OCI-LY3 (cell line): ENCODE measurements at regions not wholly inside any gene's neighbourhood (a gene's known extent, or its start where the extent isn't known, plus 50 kb on each side); places are given as distances from the start of the nearest gene placed in this dataset.

Experiments
- H2AFZ ChIP-seq: fragments of 200-600, 300-600 bp; shearing (Covaris generic); 2 replicates; pipeline ENCODE4 v1.6.0; 2014; ENCODE audit warnings: antibody characterized with exemption, low read depth, low read length
- H3K27ac ChIP-seq: fragments of 200-600, 300-600 bp; sonication (generic); 2 replicates; pipeline ENCODE4 v1.5.1; 2014; ENCODE audit warnings: mild to moderate bottlenecking, low read length, moderate library complexity, mixed read lengths
- H3K27me3 ChIP-seq: fragments of 200-600, 300-600 bp; sonication (generic); 2 replicates; pipeline ENCODE4 v1.6.1; 2014; ENCODE audit warnings: low read depth, low read length, mixed read lengths
- H3K36me3 ChIP-seq: fragments of 200-600, 300-600 bp; sonication (generic); replicated peaks from 2 replicates; pipeline ENCODE3; 2014; ENCODE audit warnings: low read depth, low read length, mixed read lengths
- H3K4me1 ChIP-seq: fragments of 300-600, 200-600 bp; sonication (generic); 2 replicates; pipeline ENCODE4 v1.6.1; 2014; ENCODE audit warnings: low read length, mixed read lengths
- H3K4me2 ChIP-seq: fragments of 200-600, 300-600 bp; sonication (generic); 2 replicates; pipeline ENCODE4 v1.6.1; 2014; ENCODE audit warnings: low read length, mixed read lengths
- H3K4me3 ChIP-seq: fragments of 300-600, 200-600 bp; sonication (generic); 2 replicates; pipeline ENCODE4 v1.5.1; 2014; ENCODE audit warnings: antibody characterized with exemption, mild to moderate bottlenecking, low read length, moderate library complexity
- H3K79me2 ChIP-seq: fragments of 300-600, 200-600 bp; shearing (Covaris generic); 2 replicates; pipeline ENCODE4 v1.6.1; 2014; ENCODE audit warnings: mild to moderate bottlenecking, low read length, mixed read lengths
- H3K9ac ChIP-seq: fragments of 300-600, 200-600 bp; shearing (Covaris generic); 2 replicates; pipeline ENCODE4 v1.6.0; 2014; ENCODE audit warnings: mild to moderate bottlenecking, low read length, moderate library complexity
- H3K9me3 ChIP-seq: fragments of 200-600, 300-600 bp; shearing (Covaris generic); 2 replicates; pipeline ENCODE4 v1.6.1; 2014; ENCODE audit warnings: low read length, mixed read lengths; ENCODE audit not compliant: insufficient read depth
- H4K20me1 ChIP-seq: fragments of 200-600, 300-600 bp; sonication (generic); 2 replicates; pipeline ENCODE4 v1.6.1; 2016; ENCODE audit warnings: low read length, mixed read lengths; ENCODE audit not compliant: insufficient read depth
- EZH2phosphoT487 ChIP-seq: fragments of 200-600 bp; shearing (Covaris generic); IDR thresholded peaks from 2 replicates; pipeline ENCODE4 v1.6.1; 2018; ENCODE audit warnings: antibody characterized with exemption, mixed run types, low read depth
- TF ChIP-seq, protein P1 (sequence below): fragments of 200-600, 300-600 bp; sonication (generic); IDR thresholded peaks from 2 replicates; pipeline ENCODE4 v1.5.1; 2014; ENCODE audit warnings: antibody characterized with exemption, low read length, low read depth

DNA sequence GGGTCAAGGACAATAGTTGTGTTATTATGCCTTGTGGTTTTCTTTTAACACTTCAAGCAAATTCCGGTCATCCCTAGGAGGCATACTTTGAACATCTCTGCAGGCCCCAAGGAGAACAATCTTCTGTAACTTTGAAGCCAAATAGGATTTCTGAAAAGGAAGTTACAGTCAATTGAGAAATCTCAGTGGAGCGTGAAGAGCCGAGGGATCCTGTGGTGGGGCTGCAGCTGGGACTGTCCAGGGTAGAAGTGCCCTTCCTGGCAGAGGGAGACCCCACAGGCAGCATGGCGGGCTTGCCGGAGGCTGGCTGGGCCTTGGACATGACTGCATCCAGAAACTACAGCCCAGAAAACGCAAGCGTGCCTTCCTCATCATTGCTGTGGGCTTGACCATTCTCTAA lies 179.7 kb downstream of the PTPN20 start:
- Histone ChIP-seq H3K36me3 (no peaks in the 10 kb centered on the region), H3K4me3 (no peak overlapping the region), H4K20me1 (no peaks in the 10 kb centered on the region), H3K4me2 (no peak overlapping the region), H3K79me2 (no peaks in the 10 kb centered on the region), H3K9ac (no peak overlapping the region), H3K4me1 (peaks cover 7% of the 10 kb centered on the region), H3K9me3 (no peaks in the 10 kb centered on the region), H3K27me3 (no peaks in the 10 kb centered on the region), H2AFZ (no peak overlapping the region), H3K27ac (no peak overlapping the region)
- TF ChIP-seq, protein P1, sequence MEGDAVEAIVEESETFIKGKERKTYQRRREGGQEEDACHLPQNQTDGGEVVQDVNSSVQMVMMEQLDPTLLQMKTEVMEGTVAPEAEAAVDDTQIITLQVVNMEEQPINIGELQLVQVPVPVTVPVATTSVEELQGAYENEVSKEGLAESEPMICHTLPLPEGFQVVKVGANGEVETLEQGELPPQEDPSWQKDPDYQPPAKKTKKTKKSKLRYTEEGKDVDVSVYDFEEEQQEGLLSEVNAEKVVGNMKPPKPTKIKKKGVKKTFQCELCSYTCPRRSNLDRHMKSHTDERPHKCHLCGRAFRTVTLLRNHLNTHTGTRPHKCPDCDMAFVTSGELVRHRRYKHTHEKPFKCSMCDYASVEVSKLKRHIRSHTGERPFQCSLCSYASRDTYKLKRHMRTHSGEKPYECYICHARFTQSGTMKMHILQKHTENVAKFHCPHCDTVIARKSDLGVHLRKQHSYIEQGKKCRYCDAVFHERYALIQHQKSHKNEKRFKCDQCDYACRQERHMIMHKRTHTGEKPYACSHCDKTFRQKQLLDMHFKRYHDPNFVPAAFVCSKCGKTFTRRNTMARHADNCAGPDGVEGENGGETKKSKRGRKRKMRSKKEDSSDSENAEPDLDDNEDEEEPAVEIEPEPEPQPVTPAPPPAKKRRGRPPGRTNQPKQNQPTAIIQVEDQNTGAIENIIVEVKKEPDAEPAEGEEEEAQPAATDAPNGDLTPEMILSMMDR, result no peak
- no peak for TF ChIP-seq EZH2phosphoT487

DNA sequence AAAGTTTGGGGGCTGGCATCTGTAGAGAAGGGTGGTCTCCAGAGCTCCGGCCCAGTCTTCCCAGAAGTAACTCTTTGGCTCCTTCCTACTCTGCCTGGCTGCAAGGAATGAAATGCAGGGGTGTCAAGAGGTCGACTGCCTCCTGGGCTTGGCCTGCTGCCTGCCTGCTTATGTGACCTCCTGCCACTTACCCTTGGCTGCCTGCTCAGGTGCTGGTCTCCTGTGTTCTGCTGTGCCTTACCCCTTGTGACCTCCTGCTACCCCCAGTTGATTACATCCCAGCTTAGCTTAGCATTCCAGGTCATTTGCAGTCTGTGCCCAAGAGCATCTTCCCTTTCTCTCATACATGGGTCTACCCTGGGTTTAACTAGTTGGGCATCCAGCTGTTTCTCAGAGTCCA lies 180.2 kb downstream of the PTPN20 start:
- peaks cover 7% of the 10 kb centered on the region for H3K4me1 ChIP-seq
- H3K27ac ChIP-seq, result no peak overlapping the region
- no peak overlapping the region for H3K4me2 ChIP-seq
- H3K9ac ChIP-seq, result no peak overlapping the region
- H3K4me3 ChIP-seq, result no peak overlapping the region
- H2AFZ ChIP-seq, result no peak overlapping the region
- TF ChIP-seq, protein P1, result no peak
- no peak for TF ChIP-seq EZH2phosphoT487
- H3K27me3 ChIP-seq, result no peaks in the 10 kb centered on the region
- no peaks in the 10 kb centered on the region for H4K20me1 ChIP-seq
- no peaks in the 10 kb centered on the region for H3K79me2 ChIP-seq
- no peaks in the 10 kb centered on the region for H3K36me3 ChIP-seq
- no peaks in the 10 kb centered on the region for H3K9me3 ChIP-seq

DNA sequence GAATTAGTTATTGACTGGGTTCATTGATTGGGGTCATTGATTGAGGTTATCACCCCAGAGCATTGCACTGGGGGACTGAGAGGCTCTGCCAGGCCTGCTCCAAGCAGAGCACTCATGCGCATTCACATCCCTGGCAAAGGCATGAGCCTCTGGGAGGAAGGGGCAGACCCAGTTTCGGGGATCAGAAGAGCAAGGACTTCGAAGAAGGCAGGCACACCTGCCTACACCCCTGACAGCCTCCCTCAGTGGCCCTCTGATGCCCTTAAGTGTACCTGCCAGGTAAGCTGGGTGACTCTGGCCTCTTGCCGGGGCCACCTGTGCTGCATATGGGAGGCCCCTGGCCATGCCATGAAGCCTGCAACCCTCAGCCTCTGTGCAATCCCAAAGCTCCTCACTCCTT lies 181.1 kb downstream of the PTPN20 start:
- no peak overlapping the region for H3K4me2 ChIP-seq
- no peaks in the 10 kb centered on the region for H3K36me3 ChIP-seq
- TF ChIP-seq EZH2phosphoT487, result no peak
- TF ChIP-seq, protein P1, result no peak
- no peak overlapping the region for H3K9ac ChIP-seq
- H3K4me1 ChIP-seq, result peaks cover 7% of the 10 kb centered on the region
- no peaks in the 10 kb centered on the region for H4K20me1 ChIP-seq
- H3K27me3 ChIP-seq, result no peaks in the 10 kb centered on the region
- no peak overlapping the region for H3K4me3 ChIP-seq
- H3K27ac ChIP-seq, result no peak overlapping the region
- no peaks in the 10 kb centered on the region for H3K79me2 ChIP-seq
- no peaks in the 10 kb centered on the region for H3K9me3 ChIP-seq
- H2AFZ ChIP-seq, result no peak overlapping the region

DNA sequence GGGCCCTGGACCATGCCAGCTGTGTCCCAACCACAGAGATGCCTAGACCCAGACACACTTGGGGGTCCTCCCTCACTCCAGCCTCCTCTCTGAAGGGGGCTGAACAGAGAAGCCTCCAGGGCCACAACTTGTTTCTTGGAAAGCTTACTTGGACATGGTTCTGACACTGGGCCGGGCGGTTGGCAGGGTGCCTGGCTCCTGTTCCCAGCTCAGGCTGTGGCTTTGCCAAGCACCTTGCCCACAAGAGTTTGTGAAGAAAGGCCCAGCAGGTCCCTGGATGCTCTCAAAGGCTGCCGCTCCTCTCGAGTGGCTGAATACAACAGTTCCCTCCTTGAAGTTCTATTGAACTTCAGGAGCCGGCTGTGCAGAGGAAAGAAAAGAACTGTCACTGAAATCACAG lies 181.6 kb downstream of the PTPN20 start:
- H3K27me3 ChIP-seq, result no peaks in the 10 kb centered on the region
- TF ChIP-seq, protein P1, result no peak
- TF ChIP-seq EZH2phosphoT487, result no peak
- H3K36me3 ChIP-seq, result no peaks in the 10 kb centered on the region
- H3K27ac ChIP-seq, result no peak overlapping the region
- peaks cover 7% of the 10 kb centered on the region for H3K4me1 ChIP-seq
- H3K9me3 ChIP-seq, result no peaks in the 10 kb centered on the region
- H4K20me1 ChIP-seq, result no peaks in the 10 kb centered on the region
- H3K9ac ChIP-seq, result no peak overlapping the region
- no peak overlapping the region for H2AFZ ChIP-seq
- no peaks in the 10 kb centered on the region for H3K79me2 ChIP-seq
- no peak overlapping the region for H3K4me3 ChIP-seq
- H3K4me2 ChIP-seq, result no peak overlapping the region
